Prostate gland (tissue), 2 donors: ENCODE measurements at regions not wholly inside any gene's neighbourhood (a gene's known extent, or its start where the extent isn't known, plus 50 kb on each side); places are given as distances from the start of the nearest gene placed in this dataset.
A peak's percentile ranks its signal among the peaks of the same experiment; 100 is the strongest.

Experiments used
- DNase-seq: peaks from one replicate; pipeline ENCODE4 v3.0.0-alpha.2; 2019; ENCODE audit warnings: low spot score
- H3K27ac ChIP-seq, 2 donors: fragments of 200-600 bp; sonication (generic); 2 replicates each; pipeline ENCODE4 v1.5.1; 2017 to 2019
- H3K27me3 ChIP-seq: fragments of 200-600 bp; sonication (generic); replicated peaks from 2 replicates; pipeline ENCODE4 v1.5.1; 2019; ENCODE audit not compliant: insufficient read depth
- H3K36me3 ChIP-seq, 2 donors: fragments of 200-600 bp; sonication (generic); 1 replicate in 1 of 2; 2 replicates in 1 of 2; pipeline versions ENCODE4 v1.5.1 to v1.8.1; 2017 to 2019
- H3K4me1 ChIP-seq: fragments of 200-600 bp; sonication (generic); replicated peaks from 2 replicates; pipeline ENCODE4 v1.5.1; 2019
- H3K4me3 ChIP-seq, 2 donors: fragments of 200-600 bp; sonication (generic); 2 replicates each; pipeline ENCODE4 v1.5.1; 2017 to 2019
- H3K9me3 ChIP-seq: fragments of 200-600 bp; sonication (generic); 2 replicates; pipeline ENCODE4 v1.5.1; 2017
- POLR2A ChIP-seq: fragments of 450-650 bp; IDR thresholded peaks from one replicate; pipeline ENCODE4 v1.6.1; 2016; ENCODE audit warnings: antibody characterized with exemption, mild to moderate bottlenecking
- POLR2AphosphoS5 ChIP-seq: sonication (generic); formaldehyde crosslinking; IDR thresholded peaks from one replicate; pipeline ENCODE4 v1.6.1; 2017; ENCODE audit warnings: antibody characterized with exemption
- WGBS: methylation state at CpG from one replicate; pipeline ENCODE4 v1.1.5; 2018; 5-methylcytosine and 5-hydroxymethylcytosine counted together
- intact Hi-C: fragments of 100-400 bp; cut with DNase I; formaldehyde crosslinking; loops from one replicate; pipeline ENCODE4 v1.14.2; 2022
- TF ChIP-seq, protein P1 (sequence below), 4 experiments: fragments of 200-600 bp in 2 of 4; fragments of 450-650 bp in 2 of 4; sonication (generic) in 2 of 4; IDR thresholded peaks; 1 replicate in 3 of 4; 2 replicates in 1 of 4; pipeline ENCODE4 v1.5.1; 2016 to 2019; ENCODE audit warnings: antibody characterized with exemption in 4 of 4, mild to moderate bottlenecking in 2 of 4, moderate library complexity in 2 of 4

DNA sequence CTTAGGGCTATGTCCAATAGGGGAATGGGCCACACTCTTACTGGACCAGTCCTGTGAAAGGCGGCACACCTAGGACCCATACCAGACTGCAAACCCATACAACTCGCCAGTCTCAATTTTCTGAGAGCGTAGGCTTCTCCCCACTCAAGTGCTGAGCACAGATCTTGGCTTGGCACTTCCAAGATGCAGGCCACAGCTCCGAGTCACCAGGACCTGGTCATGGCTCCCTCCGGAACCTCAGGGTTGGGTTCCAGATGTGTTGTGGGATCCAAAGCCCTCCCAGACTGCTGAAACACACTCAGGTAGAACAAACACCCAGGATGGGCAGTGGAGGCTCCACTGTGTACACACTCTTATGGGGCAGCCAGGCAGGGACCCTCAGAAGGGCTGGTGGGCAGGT is 103.3 kb downstream of the TMEM144 start:
- intact Hi-C loops: no loop called here

GRCh38 chr4:158314756-158315487 is 104.6 kb downstream of the TMEM144 start:
- Histone ChIP-seq H3K4me3 (no peak overlapping the region), H3K27ac (peak overlapping the region in 1 of 2 donors; percentile 45), H3K36me3 (no peaks in the 10 kb centered on the region), H3K4me1 (no peaks in the 10 kb centered on the region), H3K27me3 (no peaks in the 10 kb centered on the region), H3K9me3 (no peaks in the 10 kb centered on the region)
- intact Hi-C loops: no loop called here
- WGBS: 80% methylated on average over 5 of the region's 5 CpGs
- TF ChIP-seq POLR2AphosphoS5: no peak
- TF ChIP-seq, protein P1, sequence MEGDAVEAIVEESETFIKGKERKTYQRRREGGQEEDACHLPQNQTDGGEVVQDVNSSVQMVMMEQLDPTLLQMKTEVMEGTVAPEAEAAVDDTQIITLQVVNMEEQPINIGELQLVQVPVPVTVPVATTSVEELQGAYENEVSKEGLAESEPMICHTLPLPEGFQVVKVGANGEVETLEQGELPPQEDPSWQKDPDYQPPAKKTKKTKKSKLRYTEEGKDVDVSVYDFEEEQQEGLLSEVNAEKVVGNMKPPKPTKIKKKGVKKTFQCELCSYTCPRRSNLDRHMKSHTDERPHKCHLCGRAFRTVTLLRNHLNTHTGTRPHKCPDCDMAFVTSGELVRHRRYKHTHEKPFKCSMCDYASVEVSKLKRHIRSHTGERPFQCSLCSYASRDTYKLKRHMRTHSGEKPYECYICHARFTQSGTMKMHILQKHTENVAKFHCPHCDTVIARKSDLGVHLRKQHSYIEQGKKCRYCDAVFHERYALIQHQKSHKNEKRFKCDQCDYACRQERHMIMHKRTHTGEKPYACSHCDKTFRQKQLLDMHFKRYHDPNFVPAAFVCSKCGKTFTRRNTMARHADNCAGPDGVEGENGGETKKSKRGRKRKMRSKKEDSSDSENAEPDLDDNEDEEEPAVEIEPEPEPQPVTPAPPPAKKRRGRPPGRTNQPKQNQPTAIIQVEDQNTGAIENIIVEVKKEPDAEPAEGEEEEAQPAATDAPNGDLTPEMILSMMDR (IDR thresholded peaks at IDR 0.05): no peak
- TF ChIP-seq POLR2A: no peak
- DNase-seq: no peak

More for the DNA sequence above, 103.3 kb downstream of the TMEM144 start:
- H3K4me3 ChIP-seq: no peak overlapping the region
- no peak for DNase-seq
- H3K27me3 ChIP-seq: no peaks in the 10 kb centered on the region
- 98% methylated on average over 5 of the region's 5 CpGs for WGBS
- H3K36me3 ChIP-seq: no peaks in the 10 kb centered on the region
- no peaks in the 10 kb centered on the region for H3K4me1 ChIP-seq
- TF ChIP-seq POLR2A: no peak
- TF ChIP-seq, protein P1 (IDR thresholded peaks at IDR 0.05): no peak
- no peak for TF ChIP-seq POLR2AphosphoS5
- H3K27ac ChIP-seq: peak overlapping the region in 1 of 2 donors; percentile 22
- no peaks in the 10 kb centered on the region for H3K9me3 ChIP-seq

- DNase-seq: no peak
- Histone ChIP-seq H3K4me3 (no peak overlapping the region), H3K9me3 (no peaks in the 10 kb centered on the region), H3K36me3 (no peaks in the 10 kb centered on the region), H3K4me1 (no peaks in the 10 kb centered on the region), H3K27ac (no peak overlapping the region), H3K27me3 (no peaks in the 10 kb centered on the region)
- WGBS: 76% methylated on average over 2 of the region's 2 CpGs
- intact Hi-C loops: no loop called here
- no peak for TF ChIP-seq POLR2A
- TF ChIP-seq POLR2AphosphoS5: no peak
- TF ChIP-seq, protein P1 (IDR thresholded peaks at IDR 0.05): no peak
Observed at GRCh38 chr4:158315706-158316105, 105.4 kb downstream of the TMEM144 start.

GRCh38 chr4:158316264-158316663 is 106.0 kb downstream of the TMEM144 start:
- no peaks in the 10 kb centered on the region for H3K4me1 ChIP-seq
- intact Hi-C loops: no loop called here
- no peak for DNase-seq

More at GRCh38 chr4:158316264-158316663, 106.0 kb downstream of the TMEM144 start:
- no peak overlapping the region for H3K27ac ChIP-seq
- H3K36me3 ChIP-seq: no peaks in the 10 kb centered on the region
- H3K27me3 ChIP-seq: no peaks in the 10 kb centered on the region
- no peak overlapping the region for H3K4me3 ChIP-seq
- 68% methylated on average over 1 of the region's 1 CpG for WGBS
- TF ChIP-seq, protein P1 (IDR thresholded peaks at IDR 0.05): no peak
- no peak for TF ChIP-seq POLR2A
- no peaks in the 10 kb centered on the region for H3K9me3 ChIP-seq
